Right lobe of liver (tissue), 4 donors: ENCODE measurements at regions not wholly inside any gene's neighbourhood (a gene's known extent, or its start where the extent isn't known, plus 50 kb on each side); places are given as distances from the start of the nearest gene placed in this dataset.

Experiments used
- POLR2A ChIP-seq: fragments of 450-650 bp; IDR thresholded peaks from one replicate; pipeline ENCODE4 v1.6.1; 2017; ENCODE audit warnings: antibody characterized with exemption, mild to moderate bottlenecking
- TF ChIP-seq, protein P1 (sequence below), 4 donors: fragments of 200-600 bp in 3 of 4; fragments of 450-650 bp in 1 of 4; IDR thresholded peaks; one replicate each; pipeline versions ENCODE4 v1.5.1 to v1.8.0; 2016 to 2022; ENCODE audit warnings: antibody characterized with exemption in 4 of 4, mild to moderate bottlenecking in 2 of 4
- donor health status: DM: no; HTN: no; CAD: no.
- donor health status: DM: no; HTN: no; CAD: no.
- donor health status: DM: no; HTN: yes; CAD: no.

DNA sequence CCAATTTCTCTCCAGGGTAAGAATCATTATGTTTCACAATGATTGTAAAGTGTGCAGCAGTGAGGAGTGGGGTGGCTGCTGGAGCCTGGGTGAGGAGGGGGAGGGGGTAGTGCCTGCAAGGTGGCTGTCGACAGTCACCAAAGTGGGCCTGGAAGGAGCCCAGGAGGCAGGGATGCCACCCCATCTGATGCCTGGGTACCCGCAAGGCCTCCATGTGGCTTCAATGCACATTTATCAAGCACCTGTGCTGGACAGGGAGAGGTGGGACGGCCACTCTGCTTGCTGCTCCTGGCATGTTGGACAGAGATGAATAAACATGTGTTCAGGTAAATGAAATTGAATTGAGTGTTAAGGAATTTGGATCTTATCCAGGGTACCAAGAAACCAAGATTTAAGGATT, 78.8 kb upstream of the DISP3 start:
- no peak for TF ChIP-seq POLR2A
- TF ChIP-seq, protein P1, sequence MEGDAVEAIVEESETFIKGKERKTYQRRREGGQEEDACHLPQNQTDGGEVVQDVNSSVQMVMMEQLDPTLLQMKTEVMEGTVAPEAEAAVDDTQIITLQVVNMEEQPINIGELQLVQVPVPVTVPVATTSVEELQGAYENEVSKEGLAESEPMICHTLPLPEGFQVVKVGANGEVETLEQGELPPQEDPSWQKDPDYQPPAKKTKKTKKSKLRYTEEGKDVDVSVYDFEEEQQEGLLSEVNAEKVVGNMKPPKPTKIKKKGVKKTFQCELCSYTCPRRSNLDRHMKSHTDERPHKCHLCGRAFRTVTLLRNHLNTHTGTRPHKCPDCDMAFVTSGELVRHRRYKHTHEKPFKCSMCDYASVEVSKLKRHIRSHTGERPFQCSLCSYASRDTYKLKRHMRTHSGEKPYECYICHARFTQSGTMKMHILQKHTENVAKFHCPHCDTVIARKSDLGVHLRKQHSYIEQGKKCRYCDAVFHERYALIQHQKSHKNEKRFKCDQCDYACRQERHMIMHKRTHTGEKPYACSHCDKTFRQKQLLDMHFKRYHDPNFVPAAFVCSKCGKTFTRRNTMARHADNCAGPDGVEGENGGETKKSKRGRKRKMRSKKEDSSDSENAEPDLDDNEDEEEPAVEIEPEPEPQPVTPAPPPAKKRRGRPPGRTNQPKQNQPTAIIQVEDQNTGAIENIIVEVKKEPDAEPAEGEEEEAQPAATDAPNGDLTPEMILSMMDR (IDR thresholded peaks at IDR 0.05), result no peak
